Activated CD4-positive, alpha-beta memory T cell treated with anti-CD3 and anti-CD28 coated beads for 36 hours (primary cell): ENCODE measurements at regions not wholly inside any gene's neighbourhood (a gene's known extent, or its start where the extent isn't known, plus 50 kb on each side); places are given as distances from the start of the nearest gene placed in this dataset.

ENCODE experiments used
- CTCF ChIA-PET: fragments of 350-600 bp; sonication (Branson Sonifier 250); formaldehyde crosslinking; loops from one replicate; lab custom pipeline; 2021; ENCODE audit warnings: antibody characterized with exemption, inconsistent platforms; lab: Charles Lee
- POLR2A ChIA-PET: fragments of 350-600 bp; sonication (Branson Sonifier 250); formaldehyde crosslinking; loops from one replicate; lab custom pipeline; 2021; ENCODE audit warnings: antibody characterized with exemption; lab: Charles Lee
- DNase-seq: peaks from one replicate; pipeline ENCODE4 v3.0.0-alpha.2; 2020
- H3K27ac Mint-ChIP-seq: one replicate; pipeline ENCODE4 v1.8.0; 2021; ENCODE audit warnings: mixed read lengths
- H3K27me3 Mint-ChIP-seq: one replicate; pipeline ENCODE4 v1.8.0; 2021; ENCODE audit warnings: mixed read lengths
- H3K36me3 Mint-ChIP-seq: one replicate; pipeline ENCODE4 v1.8.0; 2021; ENCODE audit warnings: mixed read lengths
- H3K4me1 Mint-ChIP-seq: one replicate; pipeline ENCODE4 v1.8.0; 2021; ENCODE audit warnings: low read depth, mixed read lengths
- H3K4me3 Mint-ChIP-seq: one replicate; pipeline ENCODE4 v1.8.0; 2021; ENCODE audit warnings: mild to moderate bottlenecking, mixed read lengths
- H3K9me3 Mint-ChIP-seq: one replicate; pipeline ENCODE4 v1.8.0; 2021; ENCODE audit warnings: mixed read lengths
- intact Hi-C: fragments of 100-400 bp; cut with micrococcal nuclease; formaldehyde crosslinking; loops from one replicate; pipeline ENCODE4 v1.15.1; 2023

DNA sequence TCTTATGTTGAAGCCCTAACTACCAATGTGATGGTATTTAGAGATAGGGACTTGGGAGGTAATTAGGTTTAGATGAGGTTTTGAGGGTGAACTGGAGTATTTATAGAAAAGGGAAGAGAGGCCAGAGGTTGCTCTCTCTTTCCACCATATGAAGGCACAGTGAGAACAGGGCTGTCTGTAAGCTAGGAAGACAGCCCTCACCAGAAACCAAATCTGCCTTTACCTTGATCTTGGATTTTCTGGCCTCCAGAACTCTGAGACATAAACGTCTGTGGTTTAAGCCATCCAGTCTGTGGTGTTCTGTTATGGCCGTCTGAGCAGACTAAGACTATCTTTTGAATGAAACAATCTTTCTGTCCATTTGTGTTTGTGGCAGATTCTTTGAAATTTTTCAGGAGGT is 223.7 kb downstream of the PDHA2 start:
- Mint-ChIP-seq H3K36me3 (no peaks in the 10 kb centered on the region), H3K27ac (no peak overlapping the region), H3K27me3 (no peaks in the 10 kb centered on the region), H3K4me1 (no peaks in the 10 kb centered on the region), H3K9me3 (no peaks in the 10 kb centered on the region), H3K4me3 (no peak overlapping the region)
- no peak for DNase-seq
- CTCF ChIA-PET: no interaction called here
- intact Hi-C loops: no loop called here
- POLR2A ChIA-PET: no interaction called here

DNA sequence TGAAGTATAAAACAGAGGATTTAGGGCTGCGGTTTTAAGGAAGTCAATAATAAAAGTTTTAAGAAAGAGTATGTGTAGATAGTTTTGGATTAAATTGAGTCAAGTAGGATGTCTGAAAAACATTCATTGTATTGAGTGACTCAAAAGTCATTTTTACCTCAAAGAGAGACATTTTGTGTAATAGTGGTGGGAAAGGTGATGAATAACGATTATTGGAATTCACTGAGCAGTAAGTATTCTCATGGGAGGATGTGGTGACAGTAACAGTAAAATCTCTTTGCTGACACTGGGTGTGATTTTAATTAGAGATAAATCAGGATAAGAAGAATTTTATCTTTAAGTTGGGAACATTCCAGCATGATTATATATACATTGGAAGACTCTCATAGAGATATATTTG is 233.6 kb downstream of the PDHA2 start:
- Mint-ChIP-seq H3K9me3 (peaks cover 4% of the 10 kb centered on the region), H3K4me1 (no peaks in the 10 kb centered on the region)
- intact Hi-C loops: no loop called here

DNA sequence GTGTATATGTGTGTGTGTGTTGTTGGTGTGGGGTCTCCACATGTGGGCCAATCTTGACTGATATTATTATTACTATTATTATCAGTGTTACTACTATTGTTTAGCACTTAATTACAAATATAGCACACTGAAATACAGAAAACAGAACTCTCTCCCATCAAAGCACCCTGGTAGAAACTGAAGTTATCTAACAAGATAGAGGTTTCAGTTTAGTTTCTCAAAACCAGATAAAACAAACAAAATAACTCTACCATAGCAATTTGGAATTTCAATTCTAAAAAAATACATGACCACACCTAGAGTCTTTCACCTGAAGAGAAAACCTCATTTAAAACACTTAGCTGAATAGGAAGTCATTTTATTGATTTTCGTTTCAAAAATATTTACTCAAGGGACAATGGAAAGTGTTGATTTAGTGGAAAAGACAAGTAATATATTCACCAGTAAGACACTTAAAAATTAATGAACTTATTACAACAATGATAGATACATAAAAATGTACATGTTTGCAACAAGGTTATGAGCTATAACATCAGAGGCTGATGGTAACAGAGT is 252.3 kb downstream of the PDHA2 start:
- Mint-ChIP-seq H3K27ac (no peak overlapping the region), H3K4me3 (no peak overlapping the region), H3K4me1 (no peaks in the 10 kb centered on the region), H3K9me3 (peaks cover 11% of the 10 kb centered on the region), H3K27me3 (no peaks in the 10 kb centered on the region), H3K36me3 (no peaks in the 10 kb centered on the region)
- intact Hi-C loops: no loop called here
- no peak for DNase-seq
- CTCF ChIA-PET: no interaction called here
- POLR2A ChIA-PET: no interaction called here

More for the DNA sequence above, 233.6 kb downstream of the PDHA2 start:
- CTCF ChIA-PET: no interaction called here
- no peak overlapping the region for H3K27ac Mint-ChIP-seq
- H3K27me3 Mint-ChIP-seq: no peaks in the 10 kb centered on the region
- H3K36me3 Mint-ChIP-seq: no peaks in the 10 kb centered on the region
- H3K4me3 Mint-ChIP-seq: no peak overlapping the region
- POLR2A ChIA-PET: no interaction called here
- no peak for DNase-seq

DNA sequence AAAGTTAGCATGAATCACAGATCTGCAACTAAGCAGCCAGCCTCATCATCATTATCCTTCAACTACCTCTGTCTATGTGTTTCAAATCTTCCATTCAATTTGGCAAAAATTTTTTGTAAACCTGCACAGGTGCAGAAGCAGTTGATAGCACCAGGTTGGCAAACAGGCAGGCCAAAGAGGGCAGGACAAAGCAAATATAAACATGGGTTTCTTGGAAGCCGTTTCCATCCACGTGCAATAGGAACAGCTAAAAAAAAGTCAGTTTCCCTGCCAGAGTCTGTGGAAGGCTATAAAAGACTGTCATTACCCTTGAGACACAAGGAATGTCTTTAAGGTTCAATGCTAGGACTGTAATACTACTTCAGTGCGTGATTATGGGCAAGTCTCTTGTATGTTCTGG is 253.2 kb downstream of the PDHA2 start:
- no peak overlapping the region for H3K27ac Mint-ChIP-seq
- peaks cover 10% of the 10 kb centered on the region for H3K9me3 Mint-ChIP-seq
- ChIA-PET CTCF (no interaction called here), POLR2A (no interaction called here)
- no peak for DNase-seq
- intact Hi-C loops: no loop called here
- no peaks in the 10 kb centered on the region for H3K36me3 Mint-ChIP-seq
- H3K27me3 Mint-ChIP-seq: no peaks in the 10 kb centered on the region
- no peak overlapping the region for H3K4me3 Mint-ChIP-seq
- H3K4me1 Mint-ChIP-seq: no peaks in the 10 kb centered on the region

DNA sequence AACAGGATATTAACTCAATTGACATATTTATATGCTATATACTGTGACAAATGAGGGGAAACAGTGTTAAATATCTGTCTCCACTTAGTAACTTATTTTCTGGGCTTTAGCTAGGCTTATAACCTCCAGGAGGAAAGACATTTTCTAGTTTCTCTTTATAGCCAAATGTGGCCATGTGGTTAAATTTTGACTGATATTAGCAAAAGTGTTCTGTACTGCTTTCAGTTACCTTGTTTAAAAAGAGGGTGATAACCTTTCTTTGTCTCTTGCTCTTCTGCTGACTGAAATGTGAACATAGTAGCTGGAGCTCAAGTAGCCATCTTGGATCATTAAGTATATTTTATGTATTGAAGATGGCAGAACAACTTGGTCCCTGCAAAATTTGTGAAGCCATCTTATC is 253.7 kb downstream of the PDHA2 start:
- CTCF ChIA-PET: no interaction called here
- Mint-ChIP-seq H3K27ac (no peak overlapping the region), H3K4me3 (no peak overlapping the region), H3K27me3 (no peaks in the 10 kb centered on the region), H3K4me1 (no peaks in the 10 kb centered on the region), H3K9me3 (peaks cover 10% of the 10 kb centered on the region), H3K36me3 (no peaks in the 10 kb centered on the region)
- POLR2A ChIA-PET: no interaction called here
- DNase-seq: no peak
- intact Hi-C loops: no loop called here

DNA sequence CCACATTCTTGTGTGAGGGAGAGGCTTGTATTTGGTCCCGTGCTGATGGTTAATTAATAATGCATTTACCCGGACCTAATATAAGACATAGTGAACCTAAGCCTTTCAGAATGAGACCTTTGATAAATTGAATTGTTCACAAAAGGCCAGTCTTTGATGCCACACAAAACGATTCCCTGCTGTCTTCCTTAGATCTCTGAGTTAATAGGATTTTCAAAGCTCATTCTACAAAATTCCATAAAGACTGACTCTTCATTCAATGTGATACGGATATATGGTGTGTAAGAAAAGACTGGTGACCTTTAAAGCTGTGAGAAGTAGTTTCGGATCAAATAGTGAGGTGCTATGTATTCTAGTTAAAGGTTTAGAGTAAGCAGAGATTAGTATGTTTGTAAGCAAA is 254.3 kb downstream of the PDHA2 start:
- Mint-ChIP-seq H3K4me3 (no peak overlapping the region), H3K4me1 (no peaks in the 10 kb centered on the region), H3K36me3 (no peaks in the 10 kb centered on the region), H3K27ac (no peak overlapping the region), H3K27me3 (no peaks in the 10 kb centered on the region), H3K9me3 (peaks cover 10% of the 10 kb centered on the region)
- ChIA-PET POLR2A (no interaction called here), CTCF (no interaction called here)
- intact Hi-C loops: no loop called here
- no peak for DNase-seq

DNA sequence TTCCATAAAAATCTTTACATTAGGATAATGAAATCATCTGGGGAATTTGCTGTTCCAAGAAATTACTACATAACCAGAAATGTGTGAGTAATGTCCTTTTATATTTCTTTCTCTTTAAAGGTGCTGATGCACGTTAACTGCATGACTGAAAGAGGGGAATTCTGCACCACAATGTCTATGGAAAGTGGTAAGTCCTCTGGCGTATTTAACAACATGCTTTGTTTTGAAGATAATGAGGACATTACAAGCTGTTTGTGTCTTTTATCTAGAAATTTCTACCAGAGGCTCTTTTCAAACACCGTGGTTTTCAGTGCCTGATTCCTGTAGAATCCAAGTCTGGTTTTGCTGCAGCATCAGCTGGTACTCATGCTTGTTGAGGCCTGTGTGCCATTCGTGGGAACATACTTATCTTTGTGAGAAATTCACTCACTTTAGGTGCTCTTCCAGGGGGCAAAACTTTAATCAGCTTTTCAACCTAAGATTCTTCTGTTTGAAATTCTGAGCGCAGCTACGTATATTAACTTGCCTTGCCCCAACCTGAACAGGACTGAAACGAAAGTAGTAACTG is 257.2 kb downstream of the PDHA2 start:
- DNase-seq: no peak
- Mint-ChIP-seq H3K36me3 (no peaks in the 10 kb centered on the region), H3K27ac (no peak overlapping the region), H3K27me3 (no peaks in the 10 kb centered on the region), H3K9me3 (peaks cover 4% of the 10 kb centered on the region), H3K4me1 (no peaks in the 10 kb centered on the region), H3K4me3 (no peak overlapping the region)
- CTCF ChIA-PET: no interaction called here
- intact Hi-C loops: no loop called here
- POLR2A ChIA-PET: no interaction called here

DNA sequence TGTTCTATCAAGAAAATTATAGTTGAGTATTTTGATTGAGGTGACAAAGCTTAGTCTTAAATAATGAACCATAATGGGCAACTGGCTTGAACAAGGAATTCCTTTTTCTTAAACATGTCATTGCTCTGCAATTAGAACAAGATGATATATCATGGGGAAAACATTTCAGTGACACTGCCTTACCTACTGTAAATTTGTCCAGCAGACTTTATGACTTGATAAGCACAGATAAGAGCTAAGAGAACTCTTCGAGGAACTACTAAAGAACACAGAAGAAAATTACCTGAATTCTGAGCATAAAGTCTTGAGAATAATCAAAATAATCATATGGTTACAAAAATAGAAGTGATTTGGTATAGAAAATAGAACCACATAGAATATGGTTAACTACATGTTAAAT is 257.8 kb downstream of the PDHA2 start:
- DNase-seq: no peak
- intact Hi-C loops: no loop called here
- Mint-ChIP-seq H3K27ac (no peak overlapping the region), H3K4me3 (no peak overlapping the region), H3K27me3 (no peaks in the 10 kb centered on the region), H3K9me3 (peaks cover 2% of the 10 kb centered on the region), H3K36me3 (no peaks in the 10 kb centered on the region), H3K4me1 (no peaks in the 10 kb centered on the region)
- ChIA-PET POLR2A (no interaction called here), CTCF (no interaction called here)

DNA sequence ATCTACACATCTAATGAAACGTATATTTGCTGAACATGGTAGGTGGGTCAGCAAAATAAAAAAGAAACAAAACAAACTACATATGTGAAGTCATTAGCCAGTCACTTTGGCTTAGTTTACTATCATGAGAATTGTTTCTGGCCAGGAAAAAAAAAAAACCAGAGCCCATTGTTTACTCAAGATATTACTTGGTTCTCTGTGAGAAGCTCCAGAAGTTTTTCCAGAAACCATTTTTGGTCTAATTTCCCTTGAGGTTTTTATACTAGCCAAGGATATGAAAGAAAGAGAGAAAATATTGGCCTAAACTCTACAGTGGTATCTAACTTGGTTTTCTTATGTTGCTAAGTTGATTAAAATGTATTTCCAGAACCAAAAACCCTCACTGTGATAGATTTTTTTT is 259.1 kb downstream of the PDHA2 start:
- intact Hi-C loops: no loop called here
- Mint-ChIP-seq H3K4me3 (no peak overlapping the region), H3K4me1 (no peaks in the 10 kb centered on the region), H3K27me3 (no peaks in the 10 kb centered on the region), H3K36me3 (no peaks in the 10 kb centered on the region), H3K27ac (no peak overlapping the region), H3K9me3 (peaks cover 2% of the 10 kb centered on the region)
- ChIA-PET CTCF (no interaction called here), POLR2A (no interaction called here)
- DNase-seq: no peak

DNA sequence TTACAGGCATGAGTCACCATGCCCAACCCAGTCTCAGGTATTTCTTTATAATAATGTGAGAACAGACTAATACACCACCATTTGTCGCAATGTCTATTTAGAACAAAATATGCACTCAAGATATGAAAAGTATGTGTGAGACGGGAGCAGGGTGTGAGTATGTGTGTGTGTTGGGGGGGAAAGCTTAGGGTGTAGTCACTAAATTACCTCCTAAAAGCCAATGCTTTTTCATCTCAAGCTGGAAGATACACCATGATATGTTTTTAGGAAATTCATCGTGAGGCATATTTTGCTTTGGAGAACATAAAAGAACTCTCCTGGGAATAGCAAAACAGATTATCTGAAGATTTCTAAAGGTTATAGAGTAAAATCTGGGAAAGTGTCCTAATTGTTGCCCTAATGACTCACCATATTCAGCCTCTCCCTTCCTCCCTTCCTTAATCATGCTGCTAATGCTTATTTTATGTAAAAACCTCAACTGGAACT is 262.7 kb downstream of the PDHA2 start:
- Mint-ChIP-seq H3K9me3 (peaks cover 2% of the 10 kb centered on the region), H3K36me3 (no peaks in the 10 kb centered on the region), H3K27me3 (no peaks in the 10 kb centered on the region), H3K27ac (no peak overlapping the region), H3K4me3 (no peak overlapping the region), H3K4me1 (no peaks in the 10 kb centered on the region)
- intact Hi-C loops: no loop called here
- ChIA-PET POLR2A (no interaction called here), CTCF (interaction anchor here (0.5 kb wide), 1 partner anchor 51 kb away, joined by 3 read pairs; no protein-coding TSS in a partner anchor)
- no peak for DNase-seq

DNA sequence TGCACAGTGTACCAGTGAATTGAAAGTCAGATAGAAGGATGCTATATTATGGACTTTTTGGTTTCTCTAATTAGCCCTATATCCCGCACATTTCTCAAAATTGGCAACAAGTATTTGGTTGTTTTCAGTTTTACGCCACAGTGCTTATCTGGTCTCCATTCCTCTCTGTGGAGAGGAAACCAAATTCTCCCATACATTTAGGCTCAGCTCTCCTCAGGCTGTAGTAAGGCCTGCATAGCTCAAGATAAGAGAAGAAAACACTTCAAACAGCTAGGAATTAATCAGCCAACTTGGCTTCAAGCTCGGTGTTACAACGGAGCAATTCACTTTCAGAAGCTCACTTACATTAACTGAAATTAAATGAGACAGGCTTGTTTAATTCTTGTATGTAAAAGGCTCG is 263.2 kb downstream of the PDHA2 start:
- intact Hi-C loops: no loop called here
- no peak for DNase-seq
- no peaks in the 10 kb centered on the region for H3K36me3 Mint-ChIP-seq
- H3K4me3 Mint-ChIP-seq: no peak overlapping the region
- H3K4me1 Mint-ChIP-seq: no peaks in the 10 kb centered on the region
- ChIA-PET POLR2A (no interaction called here), CTCF (interaction anchor here (0.5 kb wide), 1 partner anchor 51 kb away, joined by 3 read pairs; no protein-coding TSS in a partner anchor)
- no peak overlapping the region for H3K27ac Mint-ChIP-seq
- H3K27me3 Mint-ChIP-seq: no peaks in the 10 kb centered on the region
- H3K9me3 Mint-ChIP-seq: peaks cover 3% of the 10 kb centered on the region

DNA sequence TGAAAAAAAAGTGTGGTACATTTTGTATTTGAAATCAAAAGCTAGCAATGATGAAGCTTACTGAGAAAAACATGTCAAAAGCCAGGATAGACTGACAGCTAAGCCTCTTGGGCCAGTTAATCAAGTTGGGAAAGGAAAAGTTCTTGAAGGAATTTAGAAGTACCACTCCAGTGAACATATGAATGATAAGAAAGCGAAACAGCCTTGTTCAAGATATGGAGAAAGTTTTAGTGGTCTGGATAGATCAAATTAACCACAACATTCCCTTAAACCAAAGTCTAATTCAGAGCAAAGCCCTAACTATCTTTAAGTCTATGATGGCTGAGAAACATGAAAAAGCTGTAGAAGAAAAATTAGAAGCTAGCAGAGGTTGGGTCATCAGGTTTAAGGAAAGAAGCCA is 268.3 kb downstream of the PDHA2 start:
- Mint-ChIP-seq H3K4me3 (no peak overlapping the region), H3K27ac (no peak overlapping the region), H3K9me3 (peaks cover 11% of the 10 kb centered on the region), H3K36me3 (no peaks in the 10 kb centered on the region), H3K4me1 (no peaks in the 10 kb centered on the region), H3K27me3 (no peaks in the 10 kb centered on the region)
- DNase-seq: no peak
- POLR2A ChIA-PET: no interaction called here
- intact Hi-C loops: no loop called here
- CTCF ChIA-PET: no interaction called here

DNA sequence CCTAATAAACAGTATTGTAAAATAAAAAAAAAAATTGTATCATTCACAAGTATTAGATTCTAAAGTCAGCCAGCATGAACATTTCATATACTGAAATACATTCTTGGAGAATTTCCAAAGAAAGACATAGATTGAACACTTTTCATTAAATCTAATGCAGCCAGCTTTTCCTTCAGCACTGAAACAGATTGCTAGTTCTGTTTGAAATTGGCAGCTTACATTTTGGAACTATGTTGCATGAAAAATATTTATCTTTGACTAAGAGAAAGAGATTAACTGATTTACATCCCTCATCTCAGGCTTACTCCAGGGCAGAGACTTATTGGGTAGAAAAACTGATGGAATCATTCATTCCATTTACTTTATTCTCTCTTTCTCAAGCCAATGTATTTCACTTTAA is 272.7 kb downstream of the PDHA2 start:
- H3K4me3 Mint-ChIP-seq: no peak overlapping the region
- no peaks in the 10 kb centered on the region for H3K27me3 Mint-ChIP-seq
- ChIA-PET POLR2A (no interaction called here), CTCF (no interaction called here)
- no peak overlapping the region for H3K27ac Mint-ChIP-seq
- H3K4me1 Mint-ChIP-seq: no peaks in the 10 kb centered on the region
- no peaks in the 10 kb centered on the region for H3K36me3 Mint-ChIP-seq
- no peak for DNase-seq
- peaks cover 11% of the 10 kb centered on the region for H3K9me3 Mint-ChIP-seq
- intact Hi-C loops: no loop called here
